ENCODE measurements at regions not wholly inside any gene's neighbourhood (a gene's known extent, or its start where the extent isn't known, plus 50 kb on each side); places are given as distances from the start of the nearest gene placed in this dataset.

GRCh38 chr2:16568998-16569784, 96.4 kb downstream of the CYRIA start:
- no peak for TF ChIP-seq CTCF (IDR thresholded peaks at IDR 0.05; ENCODE audit: insufficient read depth, low read length)
- DNase-seq (ENCODE audit: low read depth): no peak
- H3K4me3 ChIP-seq (ENCODE audit: low read depth, low read length): no peak overlapping the region

- DNase-seq (ENCODE audit: low read depth): no peak
- H3K4me3 ChIP-seq (ENCODE audit: low read depth, low read length): no peak overlapping the region
- no peak for TF ChIP-seq CTCF (IDR thresholded peaks at IDR 0.05; ENCODE audit: insufficient read depth, low read length)
Observed at GRCh38 chr2:16566701-16567100, 98.9 kb downstream of the CYRIA start.

GRCh38 chr2:16565481-16565880, 100.2 kb downstream of the CYRIA start:
- no peak overlapping the region for H3K4me3 ChIP-seq (ENCODE audit: low read depth, low read length)
- TF ChIP-seq CTCF (IDR thresholded peaks at IDR 0.05; ENCODE audit: insufficient read depth, low read length): no peak
- no peak for DNase-seq (ENCODE audit: low read depth)

GRCh38 chr2:16561676-16562075, 104.0 kb downstream of the CYRIA start:
- DNase-seq (ENCODE audit: low read depth): no peak
- H3K4me3 ChIP-seq (ENCODE audit: low read depth, low read length): no peak overlapping the region
- TF ChIP-seq CTCF (IDR thresholded peaks at IDR 0.05; ENCODE audit: insufficient read depth, low read length): no peak

GRCh38 chr2:16561251-16561650, 104.4 kb downstream of the CYRIA start:
- TF ChIP-seq CTCF (IDR thresholded peaks at IDR 0.05; ENCODE audit: insufficient read depth, low read length): no peak
- no peak for DNase-seq (ENCODE audit: low read depth)
- no peak overlapping the region for H3K4me3 ChIP-seq (ENCODE audit: low read depth, low read length)

- H3K4me3 ChIP-seq (ENCODE audit: low read depth, low read length): no peak overlapping the region
- TF ChIP-seq CTCF (IDR thresholded peaks at IDR 0.05; ENCODE audit: insufficient read depth, low read length): no peak
- no peak for DNase-seq (ENCODE audit: low read depth)
Observed at GRCh38 chr2:16559278-16560067, 106.2 kb downstream of the CYRIA start.

All from fibroblast of the aortic adventitia (primary cell).